HepG2 (cell line): ENCODE measurements at regions not wholly inside any gene's neighbourhood (a gene's known extent, or its start where the extent isn't known, plus 50 kb on each side); places are given as distances from the start of the nearest gene placed in this dataset.

Experiments
- KDM6A ChIP-seq: IDR thresholded peaks from 2 replicates; pipeline ENCODE4 v1.6.1; 2016; ENCODE audit warnings: low read depth
- ZNF121 ChIP-seq: sonication (generic); formaldehyde crosslinking; IDR thresholded peaks from 2 replicates; pipeline ENCODE4 v1.5.0; 2020; ENCODE audit warnings: mild to moderate bottlenecking, missing genetic modification reagents
- TF ChIP-seq, protein P1 (sequence below), 2 experiments: fragments of 450-650 bp in 1 of 2; sonication (generic) in 1 of 2; formaldehyde crosslinking in 1 of 2; IDR thresholded peaks; 2 replicates each; pipeline versions ENCODE4 v1.6.1 to v1.8.0; 2016 to 2022; ENCODE audit warnings: antibody characterized with exemption in 1 of 2, mild to moderate bottlenecking in 1 of 2, missing genetic modification reagents in 1 of 2

DNA sequence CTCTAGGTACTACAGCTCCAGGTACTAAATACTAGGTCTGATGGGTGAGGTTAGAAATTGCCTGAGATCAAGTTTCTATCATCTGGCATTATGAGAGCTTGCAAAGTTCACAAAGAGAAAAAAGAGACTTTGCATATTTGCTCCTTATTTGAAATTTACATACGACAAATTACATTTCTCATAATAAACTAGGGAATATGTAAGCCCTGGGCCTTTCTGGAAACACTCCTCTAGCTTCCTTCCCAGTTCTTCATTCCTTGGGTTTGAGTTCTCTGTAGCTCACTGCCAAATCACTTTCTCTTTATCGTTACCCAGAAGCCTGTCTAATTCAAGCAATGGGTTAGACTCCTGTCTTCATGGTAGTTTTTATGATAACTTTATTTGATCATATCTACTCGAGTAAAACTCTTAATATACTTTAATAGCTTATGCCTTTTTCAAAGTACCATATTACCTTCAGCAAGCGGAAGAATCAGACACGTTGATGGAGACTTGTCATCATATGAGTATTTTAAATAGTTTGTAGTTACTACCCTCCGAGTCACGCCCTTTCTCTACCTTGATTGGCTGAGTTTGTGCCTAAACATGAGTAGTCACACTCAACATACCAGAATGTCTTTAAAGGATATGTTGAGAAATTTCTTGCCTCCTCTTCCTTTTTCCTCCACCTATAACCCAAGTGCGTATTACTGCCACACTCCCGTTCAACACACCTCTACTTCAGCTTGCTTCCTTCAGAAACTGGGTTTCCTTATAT lies 150.5 kb downstream of the DKK1 start (continued):
- TF ChIP-seq ZNF121 (CRISPR knock-in tag), result no peak
- TF ChIP-seq, protein P1, sequence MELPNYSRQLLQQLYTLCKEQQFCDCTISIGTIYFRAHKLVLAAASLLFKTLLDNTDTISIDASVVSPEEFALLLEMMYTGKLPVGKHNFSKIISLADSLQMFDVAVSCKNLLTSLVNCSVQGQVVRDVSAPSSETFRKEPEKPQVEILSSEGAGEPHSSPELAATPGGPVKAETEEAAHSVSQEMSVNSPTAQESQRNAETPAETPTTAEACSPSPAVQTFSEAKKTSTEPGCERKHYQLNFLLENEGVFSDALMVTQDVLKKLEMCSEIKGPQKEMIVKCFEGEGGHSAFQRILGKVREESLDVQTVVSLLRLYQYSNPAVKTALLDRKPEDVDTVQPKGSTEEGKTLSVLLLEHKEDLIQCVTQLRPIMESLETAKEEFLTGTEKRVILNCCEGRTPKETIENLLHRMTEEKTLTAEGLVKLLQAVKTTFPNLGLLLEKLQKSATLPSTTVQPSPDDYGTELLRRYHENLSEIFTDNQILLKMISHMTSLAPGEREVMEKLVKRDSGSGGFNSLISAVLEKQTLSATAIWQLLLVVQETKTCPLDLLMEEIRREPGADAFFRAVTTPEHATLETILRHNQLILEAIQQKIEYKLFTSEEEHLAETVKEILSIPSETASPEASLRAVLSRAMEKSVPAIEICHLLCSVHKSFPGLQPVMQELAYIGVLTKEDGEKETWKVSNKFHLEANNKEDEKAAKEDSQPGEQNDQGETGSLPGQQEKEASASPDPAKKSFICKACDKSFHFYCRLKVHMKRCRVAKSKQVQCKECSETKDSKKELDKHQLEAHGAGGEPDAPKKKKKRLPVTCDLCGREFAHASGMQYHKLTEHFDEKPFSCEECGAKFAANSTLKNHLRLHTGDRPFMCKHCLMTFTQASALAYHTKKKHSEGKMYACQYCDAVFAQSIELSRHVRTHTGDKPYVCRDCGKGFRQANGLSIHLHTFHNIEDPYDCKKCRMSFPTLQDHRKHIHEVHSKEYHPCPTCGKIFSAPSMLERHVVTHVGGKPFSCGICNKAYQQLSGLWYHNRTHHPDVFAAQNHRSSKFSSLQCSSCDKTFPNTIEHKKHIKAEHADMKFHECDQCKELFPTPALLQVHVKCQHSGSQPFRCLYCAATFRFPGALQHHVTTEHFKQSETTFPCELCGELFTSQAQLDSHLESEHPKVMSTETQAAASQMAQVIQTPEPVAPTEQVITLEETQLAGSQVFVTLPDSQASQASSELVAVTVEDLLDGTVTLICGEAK (IDR thresholded peaks at IDR 0.05), result no peak
- TF ChIP-seq, protein P1 (CRISPR knock-in tag; IDR thresholded peaks at IDR 0.05), result no peak
- TF ChIP-seq KDM6A (CRISPR knock-in tag), result no peak
